HG03571 (cell line): ENCODE measurements at regions not wholly inside any gene's neighbourhood (a gene's known extent, or its start where the extent isn't known, plus 50 kb on each side); places are given as distances from the start of the nearest gene placed in this dataset.

Source experiments
- ATAC-seq: cut with Tn5 transposase; IDR thresholded peaks from one replicate; pipeline ENCODE4 v1.9.1; 2021; ENCODE audit not compliant: unreplicated experiment

GRCh38 chr15:69990566-69991421 is 106.9 kb downstream of the TLE3 start:
- no peak for ATAC-seq

GRCh38 chr15:69991551-69991980 is 106.2 kb downstream of the TLE3 start:
- ATAC-seq, result no peak

GRCh38 chr15:69992348-69992747 is 105.4 kb downstream of the TLE3 start:
- no peak for ATAC-seq

GRCh38 chr15:69994429-69995205 is 103.1 kb downstream of the TLE3 start:
- no peak for ATAC-seq

- ATAC-seq, result no peak
Measured at GRCh38 chr15:69996321-69997160, 101.2 kb downstream of the TLE3 start.

- ATAC-seq, result no peak
Measured at GRCh38 chr15:69997161-69997485, 100.6 kb downstream of the TLE3 start.
